ENCODE measurements at regions not wholly inside any gene's neighbourhood (a gene's known extent, or its start where the extent isn't known, plus 50 kb on each side); places are given as distances from the start of the nearest gene placed in this dataset.

DNA sequence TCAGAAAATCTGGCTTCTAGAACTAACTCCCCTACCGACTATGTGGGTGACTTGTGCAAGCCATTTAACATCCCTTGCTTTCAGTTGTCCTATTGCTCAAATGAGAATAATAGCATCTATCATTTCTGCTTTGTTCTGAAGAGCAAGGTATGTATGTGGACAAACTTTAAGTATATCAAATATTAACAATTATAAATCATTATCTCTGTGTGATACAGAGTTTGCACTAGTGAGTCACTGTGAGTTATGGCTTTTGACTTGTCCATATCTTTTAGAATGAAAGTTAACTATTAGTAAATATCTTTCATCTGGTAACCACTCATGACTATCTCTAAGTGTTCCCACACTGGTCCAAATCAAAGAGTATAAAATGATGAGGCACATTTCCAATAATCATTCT, 812.9 kb upstream of the ADGRL2 start (continued):
- TF ChIP-seq, protein P1, sequence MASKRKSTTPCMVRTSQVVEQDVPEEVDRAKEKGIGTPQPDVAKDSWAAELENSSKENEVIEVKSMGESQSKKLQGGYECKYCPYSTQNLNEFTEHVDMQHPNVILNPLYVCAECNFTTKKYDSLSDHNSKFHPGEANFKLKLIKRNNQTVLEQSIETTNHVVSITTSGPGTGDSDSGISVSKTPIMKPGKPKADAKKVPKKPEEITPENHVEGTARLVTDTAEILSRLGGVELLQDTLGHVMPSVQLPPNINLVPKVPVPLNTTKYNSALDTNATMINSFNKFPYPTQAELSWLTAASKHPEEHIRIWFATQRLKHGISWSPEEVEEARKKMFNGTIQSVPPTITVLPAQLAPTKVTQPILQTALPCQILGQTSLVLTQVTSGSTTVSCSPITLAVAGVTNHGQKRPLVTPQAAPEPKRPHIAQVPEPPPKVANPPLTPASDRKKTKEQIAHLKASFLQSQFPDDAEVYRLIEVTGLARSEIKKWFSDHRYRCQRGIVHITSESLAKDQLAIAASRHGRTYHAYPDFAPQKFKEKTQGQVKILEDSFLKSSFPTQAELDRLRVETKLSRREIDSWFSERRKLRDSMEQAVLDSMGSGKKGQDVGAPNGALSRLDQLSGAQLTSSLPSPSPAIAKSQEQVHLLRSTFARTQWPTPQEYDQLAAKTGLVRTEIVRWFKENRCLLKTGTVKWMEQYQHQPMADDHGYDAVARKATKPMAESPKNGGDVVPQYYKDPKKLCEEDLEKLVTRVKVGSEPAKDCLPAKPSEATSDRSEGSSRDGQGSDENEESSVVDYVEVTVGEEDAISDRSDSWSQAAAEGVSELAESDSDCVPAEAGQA (IDR thresholded peaks at IDR 0.05; ENCODE audit: low read depth): no peak
- TF ChIP-seq, protein P1 (CRISPR knock-in tag; IDR thresholded peaks at IDR 0.05; ENCODE audit: borderline replicate concordance): no peak
- TF ChIP-seq, protein P2, sequence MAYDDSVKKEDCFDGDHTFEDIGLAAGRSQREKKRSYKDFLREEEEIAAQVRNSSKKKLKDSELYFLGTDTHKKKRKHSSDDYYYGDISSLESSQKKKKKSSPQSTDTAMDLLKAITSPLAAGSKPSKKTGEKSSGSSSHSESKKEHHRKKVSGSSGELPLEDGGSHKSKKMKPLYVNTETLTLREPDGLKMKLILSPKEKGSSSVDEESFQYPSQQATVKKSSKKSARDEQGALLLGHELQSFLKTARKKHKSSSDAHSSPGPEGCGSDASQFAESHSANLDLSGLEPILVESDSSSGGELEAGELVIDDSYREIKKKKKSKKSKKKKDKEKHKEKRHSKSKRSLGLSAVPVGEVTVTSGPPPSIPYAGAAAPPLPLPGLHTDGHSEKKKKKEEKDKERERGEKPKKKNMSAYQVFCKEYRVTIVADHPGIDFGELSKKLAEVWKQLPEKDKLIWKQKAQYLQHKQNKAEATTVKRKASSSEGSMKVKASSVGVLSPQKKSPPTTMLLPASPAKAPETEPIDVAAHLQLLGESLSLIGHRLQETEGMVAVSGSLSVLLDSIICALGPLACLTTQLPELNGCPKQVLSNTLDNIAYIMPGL (CRISPR knock-in tag; IDR thresholded peaks at IDR 0.05; ENCODE audit: borderline replicate concordance in 1 of 2, low read depth in 1 of 2): no peak
- no peak for TF ChIP-seq KMT2A (CRISPR knock-in tag; IDR thresholded peaks at IDR 0.05)
- TF ChIP-seq, protein P3, sequence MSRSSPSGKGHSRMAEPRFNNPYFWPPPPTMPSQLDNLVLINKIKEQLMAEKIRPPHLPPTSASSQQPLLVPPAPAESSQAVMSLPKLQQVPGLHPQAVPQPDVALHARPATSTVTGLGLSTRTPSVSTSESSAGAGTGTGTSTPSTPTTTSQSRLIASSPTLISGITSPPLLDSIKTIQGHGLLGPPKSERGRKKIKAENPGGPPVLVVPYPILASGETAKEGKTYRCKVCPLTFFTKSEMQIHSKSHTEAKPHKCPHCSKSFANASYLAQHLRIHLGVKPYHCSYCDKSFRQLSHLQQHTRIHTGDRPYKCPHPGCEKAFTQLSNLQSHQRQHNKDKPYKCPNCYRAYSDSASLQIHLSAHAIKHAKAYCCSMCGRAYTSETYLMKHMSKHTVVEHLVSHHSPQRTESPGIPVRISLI (CRISPR knock-in tag; IDR thresholded peaks at IDR 0.05; ENCODE audit: borderline replicate concordance): no peak
- no peak for TF ChIP-seq SOX13 (IDR thresholded peaks at IDR 0.05)
- no peak for TF ChIP-seq SOX13 (CRISPR knock-in tag; conservative IDR thresholded peaks at IDR 0.05 in 1 of 2, IDR thresholded peaks at IDR 0.05 in 1 of 2)
- TF ChIP-seq FOSL2 (CRISPR knock-in tag; IDR thresholded peaks at IDR 0.05): no peak
- no peak for TF ChIP-seq ZNF607 (CRISPR knock-in tag; IDR thresholded peaks at IDR 0.05; ENCODE audit: borderline replicate concordance)
- no peak for TF ChIP-seq PRPF4 (IDR thresholded peaks at IDR 0.05; ENCODE audit: low read depth, low read length, poor library complexity, severe bottlenecking)

Measured in HepG2 (cell line).